ENCODE measurements at regions not wholly inside any gene's neighbourhood (a gene's known extent, or its start where the extent isn't known, plus 50 kb on each side); places are given as distances from the start of the nearest gene placed in this dataset.

GRCh38 chr5:98111686-98112085, 661.8 kb upstream of the RGMB start:
- CTCF ChIA-PET (ENCODE audit: partially characterized antibody), result no interaction called here
- H3K4me3 Mint-ChIP-seq, result no peak overlapping the region
- no peaks in the 10 kb centered on the region for H3K36me3 ChIP-seq (ENCODE audit: insufficient read depth, low read length)
- intact Hi-C loops (cut with micrococcal nuclease), result no loop called here
- H3K36me3 Mint-ChIP-seq, result no peaks in the 10 kb centered on the region
- POLR2A ChIA-PET (ENCODE audit: partially characterized antibody), result no interaction called here
- no peaks in the 10 kb centered on the region for H3K4me1 Mint-ChIP-seq
- no peak overlapping the region for H3K27ac ChIP-seq (ENCODE audit: low read depth, low read length)
- peaks cover 0 to 6% (median 1%) of the 10 kb centered on the region in 8 donors for H3K9me3 Mint-ChIP-seq
- H3K4me1 ChIP-seq (ENCODE audit: insufficient read depth, low read length), result no peaks in the 10 kb centered on the region
- no peaks in the 10 kb centered on the region for H3K9me3 ChIP-seq (ENCODE audit: control insufficient read depth in 1 of 2, low read length in 2 of 2)
- peaks cover 1% of the 10 kb centered on the region in 2 donors for H3K27me3 Mint-ChIP-seq
- no peak overlapping the region for H3K4me3 ChIP-seq (ENCODE audit: low read length in 2 of 2)
- H3K27me3 ChIP-seq (ENCODE audit: insufficient read depth, low read length), result no peaks in the 10 kb centered on the region
- H3K27ac Mint-ChIP-seq, result no peak overlapping the region
- no peak for DNase-seq

GRCh38 chr5:98121036-98121936, 652.2 kb upstream of the RGMB start:
- intact Hi-C loops (cut with micrococcal nuclease), result no loop called here
- Mint-ChIP-seq H3K36me3 (no peaks in the 10 kb centered on the region), H3K9me3 (peaks cover 0 to 11% (median 0%) of the 10 kb centered on the region in 8 donors), H3K27ac (peak overlapping the region in 1 of 7 donors; percentile 39), H3K4me3 (no peak overlapping the region), H3K27me3 (peaks cover 0 to 1% of the 10 kb centered on the region in 2 donors), H3K4me1 (peaks cover 0 to 1% (median 0%) of the 10 kb centered on the region in 4 donors)
- Histone ChIP-seq H3K4me3 (ENCODE audit: low read length in 2 of 2) (no peak overlapping the region), H3K36me3 (ENCODE audit: insufficient read depth, low read length) (no peaks in the 10 kb centered on the region), H3K4me1 (ENCODE audit: insufficient read depth, low read length) (no peaks in the 10 kb centered on the region), H3K27me3 (ENCODE audit: insufficient read depth, low read length) (no peaks in the 10 kb centered on the region), H3K9me3 (ENCODE audit: control insufficient read depth in 1 of 2, low read length in 2 of 2) (no peaks in the 10 kb centered on the region), H3K27ac (ENCODE audit: low read depth, low read length) (no peak overlapping the region)
- CTCF ChIA-PET (ENCODE audit: partially characterized antibody), result no interaction called here
- POLR2A ChIA-PET (ENCODE audit: partially characterized antibody), result no interaction called here
- DNase-seq, result no peak

GRCh38 chr5:98128271-98128670, 645.2 kb upstream of the RGMB start:
- Histone ChIP-seq H3K27me3 (ENCODE audit: insufficient read depth, low read length) (no peaks in the 10 kb centered on the region), H3K4me1 (ENCODE audit: insufficient read depth, low read length) (no peaks in the 10 kb centered on the region), H3K9me3 (ENCODE audit: control insufficient read depth in 1 of 2, low read length in 2 of 2) (no peaks in the 10 kb centered on the region), H3K27ac (ENCODE audit: low read depth, low read length) (no peak overlapping the region), H3K4me3 (ENCODE audit: low read length in 2 of 2) (no peak overlapping the region), H3K36me3 (ENCODE audit: insufficient read depth, low read length) (no peaks in the 10 kb centered on the region)
- Mint-ChIP-seq H3K27me3 (no peaks in the 10 kb centered on the region), H3K9me3 (peaks cover 0 to 8% (median 0%) of the 10 kb centered on the region in 8 donors), H3K4me3 (no peak overlapping the region), H3K36me3 (no peaks in the 10 kb centered on the region), H3K4me1 (no peaks in the 10 kb centered on the region), H3K27ac (no peak overlapping the region)
- intact Hi-C loops (cut with micrococcal nuclease), result no loop called here
- no peak for DNase-seq
- CTCF ChIA-PET (ENCODE audit: partially characterized antibody), result interaction anchor here (0.6 kb wide), 1 partner anchor 10 kb away, joined by 3 read pairs; no protein-coding TSS in a partner anchor
- POLR2A ChIA-PET (ENCODE audit: partially characterized antibody), result no interaction called here

- Mint-ChIP-seq H3K4me1 (no peaks in the 10 kb centered on the region), H3K27me3 (no peaks in the 10 kb centered on the region), H3K27ac (no peak overlapping the region), H3K9me3 (peaks cover 0 to 8% (median 0%) of the 10 kb centered on the region in 8 donors), H3K36me3 (no peaks in the 10 kb centered on the region), H3K4me3 (no peak overlapping the region)
- ChIA-PET CTCF (ENCODE audit: partially characterized antibody) (no interaction called here), POLR2A (ENCODE audit: partially characterized antibody) (no interaction called here)
- H3K4me1 ChIP-seq (ENCODE audit: insufficient read depth, low read length), result no peaks in the 10 kb centered on the region
- H3K36me3 ChIP-seq (ENCODE audit: insufficient read depth, low read length), result no peaks in the 10 kb centered on the region
- no peak for DNase-seq
- no peak overlapping the region for H3K4me3 ChIP-seq (ENCODE audit: low read length in 2 of 2)
- no peaks in the 10 kb centered on the region for H3K27me3 ChIP-seq (ENCODE audit: insufficient read depth, low read length)
- H3K9me3 ChIP-seq (ENCODE audit: control insufficient read depth in 1 of 2, low read length in 2 of 2), result no peaks in the 10 kb centered on the region
- no peak overlapping the region for H3K27ac ChIP-seq (ENCODE audit: low read depth, low read length)
- intact Hi-C loops (cut with micrococcal nuclease), result no loop called here
These were observed 644.6 kb upstream of the RGMB start for GRCh38 chr5:98128846-98129245.

GRCh38 chr5:98130261-98131035, 643.0 kb upstream of the RGMB start:
- POLR2A ChIA-PET (ENCODE audit: partially characterized antibody), result no interaction called here
- intact Hi-C loops (cut with micrococcal nuclease), result no loop called here
- H3K4me3 Mint-ChIP-seq, result no peak overlapping the region
- no peaks in the 10 kb centered on the region for H3K4me1 Mint-ChIP-seq
- Histone ChIP-seq H3K4me3 (ENCODE audit: low read length in 2 of 2) (no peak overlapping the region), H3K27me3 (ENCODE audit: insufficient read depth, low read length) (no peaks in the 10 kb centered on the region), H3K36me3 (ENCODE audit: insufficient read depth, low read length) (no peaks in the 10 kb centered on the region), H3K27ac (ENCODE audit: low read depth, low read length) (no peak overlapping the region), H3K4me1 (ENCODE audit: insufficient read depth, low read length) (no peaks in the 10 kb centered on the region), H3K9me3 (ENCODE audit: control insufficient read depth in 1 of 2, low read length in 2 of 2) (no peaks in the 10 kb centered on the region)
- H3K9me3 Mint-ChIP-seq, result peaks cover 0 to 6% (median 0%) of the 10 kb centered on the region in 8 donors
- no peaks in the 10 kb centered on the region for H3K27me3 Mint-ChIP-seq
- no peak for DNase-seq
- CTCF ChIA-PET (ENCODE audit: partially characterized antibody), result interaction anchor here (0.6 kb wide), 1 partner anchor 34 kb away, joined by 4 read pairs; no protein-coding TSS in a partner anchor
- no peak overlapping the region for H3K27ac Mint-ChIP-seq
- no peaks in the 10 kb centered on the region for H3K36me3 Mint-ChIP-seq

GRCh38 chr5:98144116-98144515, 629.3 kb upstream of the RGMB start:
- Mint-ChIP-seq H3K27ac (no peak overlapping the region), H3K4me3 (no peak overlapping the region), H3K4me1 (no peaks in the 10 kb centered on the region), H3K36me3 (no peaks in the 10 kb centered on the region), H3K9me3 (peaks cover 0 to 2% (median 0%) of the 10 kb centered on the region in 8 donors), H3K27me3 (no peaks in the 10 kb centered on the region)
- ChIA-PET POLR2A (ENCODE audit: partially characterized antibody) (no interaction called here), CTCF (ENCODE audit: partially characterized antibody) (no interaction called here)
- H3K36me3 ChIP-seq (ENCODE audit: insufficient read depth, low read length), result no peaks in the 10 kb centered on the region
- intact Hi-C loops (cut with micrococcal nuclease), result no loop called here
- no peaks in the 10 kb centered on the region for H3K9me3 ChIP-seq (ENCODE audit: control insufficient read depth in 1 of 2, low read length in 2 of 2)
- H3K27me3 ChIP-seq (ENCODE audit: insufficient read depth, low read length), result no peaks in the 10 kb centered on the region
- no peak overlapping the region for H3K4me3 ChIP-seq (ENCODE audit: low read length in 2 of 2)
- H3K4me1 ChIP-seq (ENCODE audit: insufficient read depth, low read length), result no peaks in the 10 kb centered on the region
- DNase-seq, result no peak
- no peak overlapping the region for H3K27ac ChIP-seq (ENCODE audit: low read depth, low read length)

- H3K4me3 ChIP-seq (ENCODE audit: low read length in 2 of 2), result no peak overlapping the region
- Mint-ChIP-seq H3K27me3 (no peaks in the 10 kb centered on the region), H3K4me3 (no peak overlapping the region), H3K4me1 (no peaks in the 10 kb centered on the region), H3K9me3 (peaks cover 0 to 2% (median 0%) of the 10 kb centered on the region in 8 donors), H3K36me3 (no peaks in the 10 kb centered on the region), H3K27ac (no peak overlapping the region)
- CTCF ChIA-PET (ENCODE audit: partially characterized antibody), result no interaction called here
- H3K27me3 ChIP-seq (ENCODE audit: insufficient read depth, low read length), result no peaks in the 10 kb centered on the region
- POLR2A ChIA-PET (ENCODE audit: partially characterized antibody), result no interaction called here
- H3K9me3 ChIP-seq (ENCODE audit: control insufficient read depth in 1 of 2, low read length in 2 of 2), result no peaks in the 10 kb centered on the region
- DNase-seq, result no peak
- intact Hi-C loops (cut with micrococcal nuclease), result no loop called here
- H3K4me1 ChIP-seq (ENCODE audit: insufficient read depth, low read length), result no peaks in the 10 kb centered on the region
- no peak overlapping the region for H3K27ac ChIP-seq (ENCODE audit: low read depth, low read length)
- no peaks in the 10 kb centered on the region for H3K36me3 ChIP-seq (ENCODE audit: insufficient read depth, low read length)
These were observed 628.8 kb upstream of the RGMB start for GRCh38 chr5:98144710-98145109.
